Panc1 (cell line): ENCODE measurements at regions not wholly inside any gene's neighbourhood (a gene's known extent, or its start where the extent isn't known, plus 50 kb on each side); places are given as distances from the start of the nearest gene placed in this dataset.

Experiments
- POLR2AphosphoS5 ChIP-seq: IDR thresholded peaks from 2 replicates; pipeline ENCODE4 v1.6.1; 2012; ENCODE audit warnings: mild to moderate bottlenecking, low read depth, low read length, moderate library complexity
- TF ChIP-seq, protein P1 (sequence below): fragments of 450-650 bp; IDR thresholded peaks from 2 replicates; pipeline ENCODE4 v1.5.1; 2017; ENCODE audit warnings: mild to moderate bottlenecking

DNA sequence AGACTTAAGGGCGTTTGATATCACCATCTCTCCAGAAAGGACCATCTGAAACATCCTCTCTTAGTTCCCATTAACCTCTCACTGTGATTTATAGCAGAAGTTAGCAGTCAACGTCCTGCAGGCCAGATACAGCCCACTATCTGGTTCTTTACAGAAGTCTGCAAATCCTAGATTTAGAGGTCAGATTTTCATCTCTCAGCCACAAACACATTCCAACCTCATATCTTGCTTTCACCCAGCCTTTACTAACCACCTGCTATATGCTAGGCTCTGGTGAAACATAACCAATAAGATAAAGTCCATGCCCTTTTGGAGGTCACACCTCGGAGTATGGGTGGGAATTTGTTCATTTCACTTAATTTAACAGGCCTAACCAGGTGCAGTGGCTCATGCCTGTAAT, 76.8 kb upstream of the CACNA1A start:
- TF ChIP-seq, protein P1, sequence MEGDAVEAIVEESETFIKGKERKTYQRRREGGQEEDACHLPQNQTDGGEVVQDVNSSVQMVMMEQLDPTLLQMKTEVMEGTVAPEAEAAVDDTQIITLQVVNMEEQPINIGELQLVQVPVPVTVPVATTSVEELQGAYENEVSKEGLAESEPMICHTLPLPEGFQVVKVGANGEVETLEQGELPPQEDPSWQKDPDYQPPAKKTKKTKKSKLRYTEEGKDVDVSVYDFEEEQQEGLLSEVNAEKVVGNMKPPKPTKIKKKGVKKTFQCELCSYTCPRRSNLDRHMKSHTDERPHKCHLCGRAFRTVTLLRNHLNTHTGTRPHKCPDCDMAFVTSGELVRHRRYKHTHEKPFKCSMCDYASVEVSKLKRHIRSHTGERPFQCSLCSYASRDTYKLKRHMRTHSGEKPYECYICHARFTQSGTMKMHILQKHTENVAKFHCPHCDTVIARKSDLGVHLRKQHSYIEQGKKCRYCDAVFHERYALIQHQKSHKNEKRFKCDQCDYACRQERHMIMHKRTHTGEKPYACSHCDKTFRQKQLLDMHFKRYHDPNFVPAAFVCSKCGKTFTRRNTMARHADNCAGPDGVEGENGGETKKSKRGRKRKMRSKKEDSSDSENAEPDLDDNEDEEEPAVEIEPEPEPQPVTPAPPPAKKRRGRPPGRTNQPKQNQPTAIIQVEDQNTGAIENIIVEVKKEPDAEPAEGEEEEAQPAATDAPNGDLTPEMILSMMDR: no peak
- no peak for TF ChIP-seq POLR2AphosphoS5
